Adrenal gland (tissue), 5 donors: ENCODE measurements at regions not wholly inside any gene's neighbourhood (a gene's known extent, or its start where the extent isn't known, plus 50 kb on each side); places are given as distances from the start of the nearest gene placed in this dataset.

ENCODE experiments used
- CTCF ChIP-seq, 6 experiments: fragments of 450-650 bp in 4 of 6; fragments of 200-600 bp in 2 of 6; sonication (generic) in 1 of 6; IDR thresholded peaks; 1 replicate in 5 of 6; 2 replicates in 1 of 6; pipeline versions ENCODE4 v1.5.1 to v1.8.0; 2016 to 2021; ENCODE audit warnings: antibody characterized with exemption in 6 of 6, mild to moderate bottlenecking in 2 of 6, moderate library complexity in 1 of 6
- POLR2A ChIP-seq, 2 donors: fragments of 450-650 bp; IDR thresholded peaks; one replicate each; pipeline ENCODE4 v1.6.1; 2017; ENCODE audit warnings: antibody characterized with exemption in 2 of 2, mild to moderate bottlenecking in 2 of 2, moderate library complexity in 1 of 2
- donor health status: DM: no; HTN: no; CAD: no.

- TF ChIP-seq CTCF (IDR thresholded peaks at IDR 0.05) (no peak), POLR2A (IDR thresholded peaks at IDR 0.05) (no peak)
Measured at GRCh38 chr7:152924826-152925411, 165.4 kb downstream of the ACTR3B start.
